Fibroblast of pulmonary artery (primary cell): ENCODE measurements at regions not wholly inside any gene's neighbourhood (a gene's known extent, or its start where the extent isn't known, plus 50 kb on each side); places are given as distances from the start of the nearest gene placed in this dataset.

Source experiments
- DNase-seq: peaks from one replicate; pipeline ENCODE4 v3.0.0-alpha.2; 2010; ENCODE audit warnings: low read depth
- H3K4me3 ChIP-seq: replicated peaks from 2 replicates; pipeline ENCODE4 v1.5.1; 2011; ENCODE audit warnings: low read depth, mild to moderate bottlenecking, control low read depth, low read length, moderate library complexity
- CTCF ChIP-seq: IDR thresholded peaks from 2 replicates; pipeline ENCODE4 v1.5.1; 2011; ENCODE audit warnings: mild to moderate bottlenecking, control low read depth, low read length, inconsistent platforms; ENCODE audit errors: missing control alignments

GRCh38 chr2:59027320-59027719, 786.2 kb upstream of the FANCL start:
- no peak overlapping the region for H3K4me3 ChIP-seq
- TF ChIP-seq CTCF, result no peak
- DNase-seq, result no peak

GRCh38 chr2:59025157-59025757, 784.1 kb upstream of the FANCL start:
- TF ChIP-seq CTCF, result peak; percentile 84
- H3K4me3 ChIP-seq, result no peak overlapping the region
- peak; percentile 56 for DNase-seq

- H3K4me3 ChIP-seq, result no peak overlapping the region
- DNase-seq, result no peak
- TF ChIP-seq CTCF, result no peak
These were observed 780.7 kb upstream of the FANCL start for GRCh38 chr2:59021786-59022185.

- no peak for DNase-seq
- H3K4me3 ChIP-seq, result no peak overlapping the region
- no peak for TF ChIP-seq CTCF
These were observed 778.5 kb upstream of the FANCL start for GRCh38 chr2:59019566-59020159.

- no peak for TF ChIP-seq CTCF
- DNase-seq, result no peak
- H3K4me3 ChIP-seq, result no peak overlapping the region
These were observed 777.6 kb upstream of the FANCL start for GRCh38 chr2:59018737-59019136.

- DNase-seq, result no peak
- no peak for TF ChIP-seq CTCF
- no peak overlapping the region for H3K4me3 ChIP-seq
These were observed 773.9 kb upstream of the FANCL start for GRCh38 chr2:59015027-59015426.

GRCh38 chr2:59012971-59013370, 771.8 kb upstream of the FANCL start:
- no peak for DNase-seq
- no peak overlapping the region for H3K4me3 ChIP-seq
- no peak for TF ChIP-seq CTCF
